HFF-Myc (cell line): ENCODE measurements at regions not wholly inside any gene's neighbourhood (a gene's known extent, or its start where the extent isn't known, plus 50 kb on each side); places are given as distances from the start of the nearest gene placed in this dataset.

ENCODE experiments used
- DNase-seq: peaks from one replicate; pipeline ENCODE4 v3.0.0-alpha.2; 2011; ENCODE audit warnings: low read depth; ENCODE audit errors: extremely low read depth
- H3K4me3 ChIP-seq: replicated peaks from 2 replicates; pipeline ENCODE4 v1.5.1; 2011; ENCODE audit warnings: low read depth, mild to moderate bottlenecking, control low read depth, low read length
- TF ChIP-seq, protein P1 (sequence below): IDR thresholded peaks from 2 replicates; pipeline ENCODE4 v1.5.1; 2012; ENCODE audit warnings: mild to moderate bottlenecking, low read depth, low read length, control low read depth; ENCODE audit errors: missing control alignments

DNA sequence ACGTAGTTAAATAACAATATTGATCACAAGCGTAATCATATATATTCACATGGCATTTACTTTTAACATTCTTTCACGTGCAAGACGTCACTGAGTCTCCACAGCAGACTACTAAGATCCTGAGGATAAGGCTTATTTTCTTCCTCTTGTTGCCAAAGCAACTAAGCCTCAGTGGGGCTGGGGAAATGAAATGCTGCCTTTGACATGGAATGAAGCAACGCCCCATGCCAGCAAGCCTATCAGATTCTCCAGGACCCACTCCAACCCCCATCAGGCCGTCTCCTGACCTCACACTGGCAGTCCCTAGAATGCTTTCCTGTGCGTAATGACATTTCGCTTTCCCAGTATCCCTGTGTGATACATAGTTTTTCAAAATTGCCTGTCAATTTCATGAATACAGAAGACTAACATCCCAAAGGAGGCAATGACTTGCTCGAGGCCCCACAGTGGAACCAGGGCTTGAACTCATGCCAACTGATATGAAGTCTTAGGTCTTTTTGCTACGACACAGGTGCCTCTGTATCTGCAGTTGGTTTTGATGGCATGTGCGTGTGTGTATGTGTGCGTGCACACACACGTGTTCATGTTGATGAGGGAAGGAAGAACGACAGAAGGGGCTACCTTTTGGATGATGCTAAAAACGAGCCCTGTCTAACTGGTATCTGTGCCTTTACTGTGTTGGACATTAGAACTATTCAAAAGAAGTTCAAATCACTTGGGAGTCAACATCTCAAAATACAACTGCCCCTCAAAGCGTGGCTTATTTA is 239.1 kb downstream of the VRK1 start:
- H3K4me3 ChIP-seq = no peak overlapping the region
- DNase-seq = no peak
- TF ChIP-seq, protein P1, sequence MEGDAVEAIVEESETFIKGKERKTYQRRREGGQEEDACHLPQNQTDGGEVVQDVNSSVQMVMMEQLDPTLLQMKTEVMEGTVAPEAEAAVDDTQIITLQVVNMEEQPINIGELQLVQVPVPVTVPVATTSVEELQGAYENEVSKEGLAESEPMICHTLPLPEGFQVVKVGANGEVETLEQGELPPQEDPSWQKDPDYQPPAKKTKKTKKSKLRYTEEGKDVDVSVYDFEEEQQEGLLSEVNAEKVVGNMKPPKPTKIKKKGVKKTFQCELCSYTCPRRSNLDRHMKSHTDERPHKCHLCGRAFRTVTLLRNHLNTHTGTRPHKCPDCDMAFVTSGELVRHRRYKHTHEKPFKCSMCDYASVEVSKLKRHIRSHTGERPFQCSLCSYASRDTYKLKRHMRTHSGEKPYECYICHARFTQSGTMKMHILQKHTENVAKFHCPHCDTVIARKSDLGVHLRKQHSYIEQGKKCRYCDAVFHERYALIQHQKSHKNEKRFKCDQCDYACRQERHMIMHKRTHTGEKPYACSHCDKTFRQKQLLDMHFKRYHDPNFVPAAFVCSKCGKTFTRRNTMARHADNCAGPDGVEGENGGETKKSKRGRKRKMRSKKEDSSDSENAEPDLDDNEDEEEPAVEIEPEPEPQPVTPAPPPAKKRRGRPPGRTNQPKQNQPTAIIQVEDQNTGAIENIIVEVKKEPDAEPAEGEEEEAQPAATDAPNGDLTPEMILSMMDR = no peak

DNA sequence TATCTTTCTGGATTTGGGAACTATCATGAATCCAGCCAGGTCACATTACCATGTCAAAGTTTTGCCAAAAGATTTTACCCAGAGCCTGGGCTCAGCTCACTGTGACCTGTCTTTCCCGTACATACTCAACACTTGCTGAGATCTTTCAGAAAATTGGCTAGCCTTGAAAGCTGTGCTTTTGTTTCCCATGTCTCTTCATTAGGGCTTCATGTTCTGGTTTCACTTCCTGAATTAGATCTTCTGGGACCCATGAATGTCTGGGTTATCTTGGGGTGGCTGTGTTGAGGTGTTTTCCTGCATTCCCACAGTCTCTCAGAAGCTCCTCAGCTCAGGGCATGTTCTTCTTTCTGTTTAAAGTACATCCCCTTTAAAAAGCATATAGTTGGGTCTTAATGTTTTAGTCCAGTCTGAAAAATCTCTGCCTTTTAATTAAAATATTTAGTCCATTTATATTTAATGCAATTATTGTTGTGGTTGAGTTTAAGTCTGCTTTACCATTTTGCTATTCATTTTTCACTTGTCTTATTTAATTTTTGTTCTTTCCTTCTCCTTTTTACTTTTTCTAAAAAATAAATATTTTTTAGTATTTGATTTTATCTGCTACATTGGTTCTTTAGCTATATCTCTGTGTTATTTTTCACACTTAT is 242.7 kb downstream of the VRK1 start:
- DNase-seq = no peak
- TF ChIP-seq, protein P1 = no peak
- H3K4me3 ChIP-seq = no peak overlapping the region

- TF ChIP-seq, protein P1 = no peak
- no peak for DNase-seq
- no peak overlapping the region for H3K4me3 ChIP-seq
Observed at GRCh38 chr14:97046967-97047366, 249.8 kb downstream of the VRK1 start.

DNA sequence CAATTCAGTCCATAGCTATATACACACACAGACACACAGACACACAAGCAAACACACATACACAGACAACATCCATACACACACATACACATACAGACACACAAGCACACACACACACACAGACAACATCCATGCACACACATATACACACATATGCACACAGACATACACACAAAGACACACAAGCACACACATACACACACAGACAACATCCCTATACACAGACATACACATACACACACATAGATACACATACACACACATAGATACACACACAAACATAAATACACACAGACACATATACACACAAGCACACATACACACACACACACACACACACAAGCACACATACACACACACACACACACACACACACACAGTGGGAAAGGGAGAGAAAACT is 254.8 kb downstream of the VRK1 start:
- no peak overlapping the region for H3K4me3 ChIP-seq
- TF ChIP-seq, protein P1 = no peak
- no peak for DNase-seq

DNA sequence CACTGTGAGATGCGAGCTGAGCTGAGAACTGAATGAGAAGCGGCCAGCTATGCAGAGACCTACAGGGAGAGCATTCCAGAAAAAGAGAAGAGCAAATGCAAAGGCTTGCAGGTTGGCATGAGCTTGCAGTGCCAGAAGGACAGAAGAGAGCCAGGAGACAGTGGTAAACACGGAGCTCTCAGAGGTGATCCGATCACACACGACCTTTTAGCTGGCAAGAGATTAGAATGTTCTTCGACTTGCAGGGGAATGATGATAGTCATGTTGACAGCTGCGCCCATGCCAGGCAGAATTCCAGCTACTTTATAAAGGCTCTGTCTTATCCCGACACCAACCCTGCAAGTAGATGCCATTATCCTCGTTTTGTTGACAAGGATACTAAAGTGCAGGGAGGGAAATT is 256.8 kb downstream of the VRK1 start:
- no peak overlapping the region for H3K4me3 ChIP-seq
- no peak for DNase-seq
- TF ChIP-seq, protein P1 = no peak

GRCh38 chr14:97055355-97055754 is 258.2 kb downstream of the VRK1 start:
- TF ChIP-seq, protein P1 = no peak
- DNase-seq = no peak
- no peak overlapping the region for H3K4me3 ChIP-seq
